Suprapubic skin (tissue), 3 donors: ENCODE measurements at regions not wholly inside any gene's neighbourhood (a gene's known extent, or its start where the extent isn't known, plus 50 kb on each side); places are given as distances from the start of the nearest gene placed in this dataset.

Source experiments
- CTCF ChIP-seq, 2 donors: fragments of 200-600 bp in 1 of 2; fragments of 450-650 bp in 1 of 2; sonication (generic) in 1 of 2; IDR thresholded peaks; one replicate each; pipeline ENCODE4 v1.5.1; 2016 to 2019; ENCODE audit warnings: antibody characterized with exemption in 2 of 2, mild to moderate bottlenecking in 1 of 2, moderate library complexity in 1 of 2
- POLR2AphosphoS5 ChIP-seq, 3 donors: sonication (generic); formaldehyde crosslinking; IDR thresholded peaks; one replicate each; pipeline ENCODE4 v1.6.1; 2017; ENCODE audit warnings: antibody characterized with exemption in 3 of 3

DNA sequence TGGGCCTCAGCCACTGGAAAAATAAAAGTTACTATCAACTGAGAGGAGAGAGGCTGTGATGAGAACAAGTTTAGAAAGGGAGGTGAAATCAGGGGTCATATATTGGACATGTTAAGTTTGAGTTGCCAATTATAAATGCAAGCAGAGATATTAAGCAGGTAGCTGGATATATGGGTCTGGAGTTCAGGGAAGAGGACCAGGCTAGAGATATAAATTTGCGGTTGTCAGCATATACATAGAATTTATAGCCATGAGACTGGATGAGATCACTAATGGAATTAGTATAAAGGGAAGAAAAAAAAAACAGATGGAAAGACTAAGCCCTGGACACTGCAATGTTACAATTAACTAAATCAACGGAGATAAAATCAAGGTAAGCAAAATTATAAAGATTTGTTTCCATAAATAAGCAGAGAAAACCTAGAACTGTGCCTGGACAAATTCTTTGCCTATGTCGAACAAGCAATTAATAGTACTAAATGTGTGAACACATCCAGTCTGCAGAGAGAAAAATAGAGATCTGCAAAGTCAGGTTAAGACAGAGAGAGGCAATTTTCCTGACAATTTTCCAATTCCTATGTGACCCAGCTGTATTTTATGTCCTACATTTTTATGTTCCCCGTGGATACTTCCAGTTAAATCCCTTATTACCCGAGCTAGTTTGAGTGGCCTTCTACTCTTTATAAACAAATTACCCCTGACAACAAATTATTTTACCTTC, 265.4 kb downstream of the GASK1B start:
- no peak for TF ChIP-seq CTCF (IDR thresholded peaks at IDR 0.05)
- TF ChIP-seq POLR2AphosphoS5 (IDR thresholded peaks at IDR 0.05): no peak
